ENCODE measurements at regions not wholly inside any gene's neighbourhood (a gene's known extent, or its start where the extent isn't known, plus 50 kb on each side); places are given as distances from the start of the nearest gene placed in this dataset.

DNA sequence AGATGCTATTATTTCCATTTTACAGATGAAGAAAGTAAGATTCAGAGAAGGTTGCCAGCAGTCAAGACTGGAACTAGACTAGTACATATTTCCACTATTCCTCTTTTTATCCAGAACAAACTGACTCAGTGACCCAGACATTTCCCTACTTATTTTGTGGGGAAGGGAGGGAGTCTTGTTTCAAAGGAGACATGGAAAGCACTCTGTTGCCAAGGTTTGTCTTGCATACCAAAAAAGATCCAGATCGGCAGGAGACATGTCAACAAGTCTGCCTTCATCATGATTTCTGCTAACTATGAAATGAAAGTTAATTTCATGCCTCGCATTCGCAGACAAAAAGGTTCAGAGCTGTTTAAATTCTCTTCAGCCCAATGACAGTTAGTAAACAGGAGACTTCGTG, 328.3 kb downstream of the DHX15 start:
- Histone ChIP-seq H3K27me3 (ENCODE audit: insufficient read depth, poor library complexity, severe bottlenecking) (no peaks in the 10 kb centered on the region), H3K4me3 (replicated peaks; ENCODE audit: insufficient read depth, low read length) (no peak overlapping the region)
- TF ChIP-seq GABPA (IDR thresholded peaks at IDR 0.05; ENCODE audit: low read depth) (no peak), POLR2AphosphoS5 (IDR thresholded peaks at IDR 0.05; ENCODE audit: low read depth) (no peak), SPI1 (IDR thresholded peaks at IDR 0.05; ENCODE audit: borderline replicate concordance, low read depth) (no peak)
- TF ChIP-seq, protein P1, sequence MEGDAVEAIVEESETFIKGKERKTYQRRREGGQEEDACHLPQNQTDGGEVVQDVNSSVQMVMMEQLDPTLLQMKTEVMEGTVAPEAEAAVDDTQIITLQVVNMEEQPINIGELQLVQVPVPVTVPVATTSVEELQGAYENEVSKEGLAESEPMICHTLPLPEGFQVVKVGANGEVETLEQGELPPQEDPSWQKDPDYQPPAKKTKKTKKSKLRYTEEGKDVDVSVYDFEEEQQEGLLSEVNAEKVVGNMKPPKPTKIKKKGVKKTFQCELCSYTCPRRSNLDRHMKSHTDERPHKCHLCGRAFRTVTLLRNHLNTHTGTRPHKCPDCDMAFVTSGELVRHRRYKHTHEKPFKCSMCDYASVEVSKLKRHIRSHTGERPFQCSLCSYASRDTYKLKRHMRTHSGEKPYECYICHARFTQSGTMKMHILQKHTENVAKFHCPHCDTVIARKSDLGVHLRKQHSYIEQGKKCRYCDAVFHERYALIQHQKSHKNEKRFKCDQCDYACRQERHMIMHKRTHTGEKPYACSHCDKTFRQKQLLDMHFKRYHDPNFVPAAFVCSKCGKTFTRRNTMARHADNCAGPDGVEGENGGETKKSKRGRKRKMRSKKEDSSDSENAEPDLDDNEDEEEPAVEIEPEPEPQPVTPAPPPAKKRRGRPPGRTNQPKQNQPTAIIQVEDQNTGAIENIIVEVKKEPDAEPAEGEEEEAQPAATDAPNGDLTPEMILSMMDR (IDR thresholded peaks at IDR 0.05; ENCODE audit: insufficient read depth, low read length): no peak
- TF ChIP-seq, protein P2, sequence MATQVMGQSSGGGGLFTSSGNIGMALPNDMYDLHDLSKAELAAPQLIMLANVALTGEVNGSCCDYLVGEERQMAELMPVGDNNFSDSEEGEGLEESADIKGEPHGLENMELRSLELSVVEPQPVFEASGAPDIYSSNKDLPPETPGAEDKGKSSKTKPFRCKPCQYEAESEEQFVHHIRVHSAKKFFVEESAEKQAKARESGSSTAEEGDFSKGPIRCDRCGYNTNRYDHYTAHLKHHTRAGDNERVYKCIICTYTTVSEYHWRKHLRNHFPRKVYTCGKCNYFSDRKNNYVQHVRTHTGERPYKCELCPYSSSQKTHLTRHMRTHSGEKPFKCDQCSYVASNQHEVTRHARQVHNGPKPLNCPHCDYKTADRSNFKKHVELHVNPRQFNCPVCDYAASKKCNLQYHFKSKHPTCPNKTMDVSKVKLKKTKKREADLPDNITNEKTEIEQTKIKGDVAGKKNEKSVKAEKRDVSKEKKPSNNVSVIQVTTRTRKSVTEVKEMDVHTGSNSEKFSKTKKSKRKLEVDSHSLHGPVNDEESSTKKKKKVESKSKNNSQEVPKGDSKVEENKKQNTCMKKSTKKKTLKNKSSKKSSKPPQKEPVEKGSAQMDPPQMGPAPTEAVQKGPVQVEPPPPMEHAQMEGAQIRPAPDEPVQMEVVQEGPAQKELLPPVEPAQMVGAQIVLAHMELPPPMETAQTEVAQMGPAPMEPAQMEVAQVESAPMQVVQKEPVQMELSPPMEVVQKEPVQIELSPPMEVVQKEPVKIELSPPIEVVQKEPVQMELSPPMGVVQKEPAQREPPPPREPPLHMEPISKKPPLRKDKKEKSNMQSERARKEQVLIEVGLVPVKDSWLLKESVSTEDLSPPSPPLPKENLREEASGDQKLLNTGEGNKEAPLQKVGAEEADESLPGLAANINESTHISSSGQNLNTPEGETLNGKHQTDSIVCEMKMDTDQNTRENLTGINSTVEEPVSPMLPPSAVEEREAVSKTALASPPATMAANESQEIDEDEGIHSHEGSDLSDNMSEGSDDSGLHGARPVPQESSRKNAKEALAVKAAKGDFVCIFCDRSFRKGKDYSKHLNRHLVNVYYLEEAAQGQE (IDR thresholded peaks at IDR 0.05; ENCODE audit: insufficient replicate concordance, low read depth): no peak

DNA sequence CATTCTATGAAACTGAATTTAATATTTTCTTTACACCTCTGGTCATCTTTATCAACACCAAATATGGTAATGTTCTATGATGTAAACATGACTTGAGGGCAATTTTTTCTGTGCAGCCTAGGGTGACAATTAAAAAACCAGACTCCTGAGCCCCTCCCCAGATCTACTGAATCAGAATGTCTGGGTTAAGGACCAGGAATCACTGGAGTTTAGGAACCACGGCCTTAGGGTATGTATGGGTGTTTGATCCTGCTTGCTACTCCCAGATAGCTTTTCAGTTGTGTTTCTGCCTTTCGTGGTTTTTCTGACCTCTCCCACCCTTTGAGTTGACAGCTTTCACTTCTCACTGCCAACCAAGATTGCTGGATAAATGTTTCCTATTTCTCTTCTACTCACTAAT, 332.2 kb downstream of the DHX15 start:
- Histone ChIP-seq H3K27ac (replicated peaks) (no peak overlapping the region), H3K4me3 (replicated peaks; ENCODE audit: insufficient read depth, low read length) (no peak overlapping the region), H3K27me3 (ENCODE audit: insufficient read depth, poor library complexity, severe bottlenecking) (no peaks in the 10 kb centered on the region)
- no peak for DNase-seq (ENCODE audit: low read depth in 1 of 2, low spot score in 1 of 2)
- TF ChIP-seq GABPA (IDR thresholded peaks at IDR 0.05; ENCODE audit: low read depth) (no peak), SPI1 (IDR thresholded peaks at IDR 0.05; ENCODE audit: borderline replicate concordance, low read depth) (no peak), POLR2AphosphoS5 (IDR thresholded peaks at IDR 0.05; ENCODE audit: low read depth) (no peak)
- TF ChIP-seq, protein P1 (IDR thresholded peaks at IDR 0.05; ENCODE audit: insufficient read depth, low read length): no peak
- TF ChIP-seq, protein P2 (IDR thresholded peaks at IDR 0.05; ENCODE audit: insufficient replicate concordance, low read depth): no peak

More for the DNA sequence above, 328.3 kb downstream of the DHX15 start:
- no peak overlapping the region for H3K27ac ChIP-seq (replicated peaks)
- no peak for DNase-seq (ENCODE audit: low read depth in 1 of 2, low spot score in 1 of 2)

DNA sequence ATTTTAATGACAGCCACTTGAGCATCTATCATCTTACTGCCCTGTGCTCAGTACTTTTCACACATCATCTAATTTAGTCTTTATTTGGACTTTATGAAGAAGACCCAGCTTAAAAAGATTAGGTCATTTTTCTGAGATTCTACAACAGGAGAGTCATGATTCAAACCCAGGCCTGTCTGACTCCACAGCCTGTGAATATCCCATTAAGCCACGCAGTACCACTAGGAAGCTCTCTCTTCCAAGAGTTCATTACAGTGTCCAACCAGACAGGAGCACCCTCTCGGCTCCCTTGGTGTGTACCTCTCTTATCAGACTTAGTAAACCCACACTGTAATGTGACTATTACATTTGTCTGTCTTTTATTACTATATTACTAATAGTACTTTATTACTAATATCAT, 332.8 kb downstream of the DHX15 start:
- no peak for DNase-seq (ENCODE audit: low read depth in 1 of 2, low spot score in 1 of 2)
- H3K27ac ChIP-seq (replicated peaks): no peak overlapping the region
- no peak overlapping the region for H3K4me3 ChIP-seq (replicated peaks; ENCODE audit: insufficient read depth, low read length)
- TF ChIP-seq, protein P2 (IDR thresholded peaks at IDR 0.05; ENCODE audit: insufficient replicate concordance, low read depth): no peak
- no peak for TF ChIP-seq SPI1 (IDR thresholded peaks at IDR 0.05; ENCODE audit: borderline replicate concordance, low read depth)
- TF ChIP-seq GABPA (IDR thresholded peaks at IDR 0.05; ENCODE audit: low read depth): no peak
- TF ChIP-seq POLR2AphosphoS5 (IDR thresholded peaks at IDR 0.05; ENCODE audit: low read depth): no peak
- H3K27me3 ChIP-seq (ENCODE audit: insufficient read depth, poor library complexity, severe bottlenecking): no peaks in the 10 kb centered on the region

Measured in HL-60 (cell line).